HepG2 (cell line): ENCODE measurements at regions not wholly inside any gene's neighbourhood (a gene's known extent, or its start where the extent isn't known, plus 50 kb on each side); places are given as distances from the start of the nearest gene placed in this dataset.
"Not testable (repeated sequence)": the region's sequence is repeated elsewhere in the genome, so short reads cannot be mapped to it uniquely, and the experiment has no call there.

Experiments
- ATAC-seq: fragments of 200-7000 bp; cut with Tn5 transposase; 3 replicates; pipeline ENCODE4 v1.9.1; 2020; ENCODE audit warnings: mild to moderate bottlenecking, moderate library complexity
- BruUV-seq: library from RNA; stranded (reverse); fragments of 400-500 nt; replicated peaks from 2 replicates; lab custom pipeline; 2021; lab: Mats Ljungman, UMichigan
- CTCF ChIA-PET: fragments of 300-600 bp; formaldehyde crosslinking; extraction: SDS; loops from one replicate; lab custom pipeline; 2021; ENCODE audit warnings: low total read pairs, inconsistent platforms, low intra/inter-chr PET ratio; lab: Yijun Ruan, JAX
- POLR2A ChIA-PET: fragments of 350-600 bp; sonication (Branson Sonifier 250); formaldehyde crosslinking; loops from one replicate; lab custom pipeline; 2020; ENCODE audit warnings: antibody characterized with exemption, inconsistent platforms; lab: Yijun Ruan, JAX
- DNase-seq: peaks from one replicate; pipeline ENCODE4 v3.0.0-alpha.2; 2015; ENCODE audit warnings: low spot score
- FAIRE-seq: peaks from 3 replicates; lab custom pipeline; 2011; peaks lifted over from hg19 to GRCh38; lab: Jason Lieb, UNC
- H2AFZ ChIP-seq: one replicate; pipeline ENCODE4 v1.6.1; 2011; ENCODE audit warnings: low read length, inconsistent platforms
- H3K27ac ChIP-seq: fragments of 300-600 bp; 3 replicates; pipeline ENCODE4 v1.8.0; 2011; ENCODE audit warnings: mixed run types, mild to moderate bottlenecking, mixed read lengths, low read length, inconsistent platforms; ENCODE audit not compliant: insufficient read depth; ENCODE audit errors: extremely low read length
- H3K27me3 ChIP-seq, 2 experiments: fragments of 200-600 bp in 1 of 2; 2 replicates in 1 of 2; 3 replicates in 1 of 2; pipeline versions ENCODE4 v1.6.0 to v1.8.0; 2011; ENCODE audit warnings: low read length in 2 of 2, mild to moderate bottlenecking in 2 of 2, moderate library complexity in 2 of 2, inconsistent platforms in 1 of 2; ENCODE audit not compliant: insufficient read depth in 2 of 2, control insufficient read depth in 1 of 2
- H3K36me3 ChIP-seq, 2 experiments: fragments of 200-600 bp in 1 of 2; replicated peaks in 1 of 2; 2 replicates in 1 of 2; 3 replicates in 1 of 2; pipeline versions ENCODE4 v1.5.1 to v1.8.0; 2011; ENCODE audit warnings: low read length in 2 of 2, inconsistent platforms in 1 of 2; ENCODE audit not compliant: insufficient read depth in 2 of 2, control insufficient read depth in 1 of 2
- H3K4me1 ChIP-seq: 2 replicates; pipeline ENCODE4 v1.5.1; 2012; ENCODE audit warnings: low read length, inconsistent platforms; ENCODE audit not compliant: insufficient read depth
- H3K4me2 ChIP-seq: 2 replicates; pipeline ENCODE4 v1.6.0; 2011; ENCODE audit warnings: low read depth, low read length, inconsistent platforms
- H3K4me3 ChIP-seq, 3 experiments: fragments of 200-600 bp in 1 of 3; sonication (generic), shearing (Covaris generic) in 1 of 3; replicated peaks in 1 of 3; 2 replicates each; pipeline ENCODE4 v1.5.1; 2011 to 2016; ENCODE audit warnings: low read length in 3 of 3, inconsistent platforms in 2 of 3, low read depth in 2 of 3, mild to moderate bottlenecking in 2 of 3, control low read depth in 1 of 3, mixed read lengths in 1 of 3; ENCODE audit not compliant: insufficient read depth in 1 of 3
- H3K79me2 ChIP-seq: one replicate; pipeline ENCODE4 v1.6.1; 2011; ENCODE audit warnings: low read length, inconsistent platforms; ENCODE audit not compliant: insufficient read depth
- H3K9ac ChIP-seq: 2 replicates; pipeline ENCODE4 v1.6.0; 2011; ENCODE audit warnings: mild to moderate bottlenecking, low read depth, low read length, inconsistent platforms; ENCODE audit not compliant: insufficient read depth
- H3K9me3 ChIP-seq: 2 replicates; pipeline ENCODE4 v1.5.1; 2012; ENCODE audit warnings: mild to moderate bottlenecking, low read length
- H4K20me1 ChIP-seq: 2 replicates; pipeline ENCODE4 v1.6.0; 2011; ENCODE audit warnings: inconsistent platforms, mild to moderate bottlenecking, low read length, moderate library complexity; ENCODE audit not compliant: insufficient read depth
- BHLHE40 ChIP-seq: IDR thresholded peaks from 2 replicates; pipeline ENCODE4 v1.6.1; 2011; ENCODE audit warnings: low read length, improper control_type of control experiment
- GATAD1 ChIP-seq: IDR thresholded peaks from 2 replicates; pipeline ENCODE4 v1.6.1; 2016; ENCODE audit warnings: missing genetic modification reagents, missing compliant biosample characterization
- HNF4G ChIP-seq, 2 experiments: sonication (generic) in 1 of 2; formaldehyde crosslinking in 1 of 2; IDR thresholded peaks; 2 replicates each; pipeline versions ENCODE4 v1.4.0 to v1.6.1; 2011 to 2020; ENCODE audit warnings: borderline replicate concordance in 2 of 2, low read depth in 2 of 2, mild to moderate bottlenecking in 2 of 2, low read length in 1 of 2, missing genetic modification reagents in 1 of 2, moderate library complexity in 1 of 2
- NR2F1 ChIP-seq, 2 experiments: fragments of 450-650 bp in 1 of 2; formaldehyde crosslinking in 1 of 2; IDR thresholded peaks; 2 replicates each; pipeline versions ENCODE4 v1.5.0 to v1.6.1; 2016 to 2020; ENCODE audit warnings: mild to moderate bottlenecking in 1 of 2, missing compliant biosample characterization in 1 of 2, missing genetic modification reagents in 1 of 2, moderate library complexity in 1 of 2
- SRSF1 ChIP-seq: fragments of 200-400 bp; formaldehyde crosslinking; optimal IDR thresholded peaks from 2 replicates; pipeline ENCODE3; 2017; ENCODE audit warnings: mild to moderate bottlenecking, low read depth, low read length, moderate library complexity
- STAT5B ChIP-seq: sonication (generic); formaldehyde crosslinking; IDR thresholded peaks from 2 replicates; pipeline ENCODE4 v1.4.0; 2020; ENCODE audit warnings: missing genetic modification reagents
- THAP9 ChIP-seq: sonication (generic); formaldehyde crosslinking; IDR thresholded peaks from 2 replicates; pipeline ENCODE4; 2020; ENCODE audit warnings: missing genetic modification reagents, mild to moderate bottlenecking, borderline replicate concordance
- ZNF713 ChIP-seq: sonication (generic); formaldehyde crosslinking; IDR thresholded peaks from 2 replicates; pipeline ENCODE4 v1.4.0; 2020; ENCODE audit warnings: mild to moderate bottlenecking, missing genetic modification reagents
- ZSCAN22 ChIP-seq: sonication (generic); formaldehyde crosslinking; IDR thresholded peaks from 2 replicates; pipeline ENCODE4 v1.4.0; 2020; ENCODE audit warnings: mild to moderate bottlenecking, missing genetic modification reagents
- WGBS: methylation state at CpG from one replicate; pipeline ENCODE4 v1.1.6; 2017; ENCODE audit warnings: low lambda C conversion rate; 5-methylcytosine and 5-hydroxymethylcytosine counted together
- in situ Hi-C: cut with HindIII; loops from 2 replicates; pipeline ENCODE4 v1.10.0; 2017; ENCODE audit warnings: low pct_unique_long_range_greater_than_20kb; ENCODE audit not compliant: extremely low pct_ligation_motif_present
- intact Hi-C: fragments of 100-400 bp; cut with micrococcal nuclease; formaldehyde crosslinking; loops from one replicate; pipeline ENCODE4 v1.10.0; 2022; ENCODE audit not compliant: unreplicated experiment

- TF ChIP-seq THAP9 (no peak), GATAD1 (CRISPR knock-in tag) (no peak), SRSF1 (no peak), HNF4G (IDR thresholded peaks at IDR 0.05; ENCODE audit: borderline replicate concordance, low read depth, low read length) (no peak), HNF4G (CRISPR knock-in tag; IDR thresholded peaks at IDR 0.05; ENCODE audit: borderline replicate concordance, low read depth) (no peak), STAT5B (no peak), BHLHE40 (no peak), ZSCAN22 (CRISPR knock-in tag) (no peak), NR2F1 (CRISPR knock-in tag; IDR thresholded peaks at IDR 0.05) (no peak), ZNF713 (CRISPR knock-in tag) (no peak)
These were observed 82.5 kb downstream of the GASK1B start (continued) for GRCh38 chr4:158090323-158090722.

GRCh38 chr4:158089897-158090296 is 82.9 kb downstream of the GASK1B start:
- POLR2A ChIA-PET, H2AFZ ChIP-seq, H3K27ac ChIP-seq: not testable (repeated sequence)

More at GRCh38 chr4:158089897-158090296, 82.9 kb downstream of the GASK1B start:
- H3K4me1 ChIP-seq = peaks cover 14% of the 10 kb centered on the region
- H3K27me3 ChIP-seq, intact Hi-C loops, BruUV-seq, H3K4me3 ChIP-seq, H3K9me3 ChIP-seq, H3K79me2 ChIP-seq, H3K9ac ChIP-seq, H4K20me1 ChIP-seq, DNase-seq, ATAC-seq, FAIRE-seq, H3K36me3 ChIP-seq, CTCF ChIA-PET, in situ Hi-C loops, H3K4me2 ChIP-seq: not testable (repeated sequence)
- 86% methylated on average over 17 of the region's 21 CpGs for WGBS
